ENCODE measurements at regions not wholly inside any gene's neighbourhood (a gene's known extent, or its start where the extent isn't known, plus 50 kb on each side); places are given as distances from the start of the nearest gene placed in this dataset.

DNA sequence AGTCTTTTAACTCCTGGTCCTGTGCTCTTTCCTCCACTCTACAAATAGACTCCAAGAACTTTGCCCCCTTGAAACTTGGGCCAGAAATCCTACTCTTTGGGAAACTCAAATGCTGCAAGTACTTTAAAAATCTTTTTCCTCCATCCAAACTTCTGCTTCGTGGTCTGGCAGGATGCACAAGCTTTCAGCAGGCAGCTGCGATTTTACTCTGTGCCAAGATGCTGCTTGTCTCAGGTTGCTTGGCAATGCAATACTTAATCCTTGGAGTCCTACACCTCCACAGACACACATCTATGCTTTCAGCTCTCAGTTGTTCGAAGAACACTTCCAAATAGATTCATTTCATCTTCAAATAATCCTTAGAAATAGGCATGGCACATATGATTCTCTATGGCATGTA is 435.3 kb upstream of the USP24 start:
- no peak for DNase-seq
- H3K27me3 ChIP-seq (replicated peaks) = no peaks in the 10 kb centered on the region
- H3K4me3 ChIP-seq (ENCODE audit: low read depth, low read length) = no peak overlapping the region
- TF ChIP-seq, protein P1, sequence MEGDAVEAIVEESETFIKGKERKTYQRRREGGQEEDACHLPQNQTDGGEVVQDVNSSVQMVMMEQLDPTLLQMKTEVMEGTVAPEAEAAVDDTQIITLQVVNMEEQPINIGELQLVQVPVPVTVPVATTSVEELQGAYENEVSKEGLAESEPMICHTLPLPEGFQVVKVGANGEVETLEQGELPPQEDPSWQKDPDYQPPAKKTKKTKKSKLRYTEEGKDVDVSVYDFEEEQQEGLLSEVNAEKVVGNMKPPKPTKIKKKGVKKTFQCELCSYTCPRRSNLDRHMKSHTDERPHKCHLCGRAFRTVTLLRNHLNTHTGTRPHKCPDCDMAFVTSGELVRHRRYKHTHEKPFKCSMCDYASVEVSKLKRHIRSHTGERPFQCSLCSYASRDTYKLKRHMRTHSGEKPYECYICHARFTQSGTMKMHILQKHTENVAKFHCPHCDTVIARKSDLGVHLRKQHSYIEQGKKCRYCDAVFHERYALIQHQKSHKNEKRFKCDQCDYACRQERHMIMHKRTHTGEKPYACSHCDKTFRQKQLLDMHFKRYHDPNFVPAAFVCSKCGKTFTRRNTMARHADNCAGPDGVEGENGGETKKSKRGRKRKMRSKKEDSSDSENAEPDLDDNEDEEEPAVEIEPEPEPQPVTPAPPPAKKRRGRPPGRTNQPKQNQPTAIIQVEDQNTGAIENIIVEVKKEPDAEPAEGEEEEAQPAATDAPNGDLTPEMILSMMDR (IDR thresholded peaks at IDR 0.05; ENCODE audit: low read depth, low read length, missing control alignments) = no peak
- no peaks in the 10 kb centered on the region for H3K36me3 ChIP-seq (replicated peaks)
- H3K27ac ChIP-seq = no peak overlapping the region
- in situ Hi-C loops (cut with HindIII; ENCODE audit: low pct_ligation_motif_present, low sequenced_read_pairs) = no loop called here

DNA sequence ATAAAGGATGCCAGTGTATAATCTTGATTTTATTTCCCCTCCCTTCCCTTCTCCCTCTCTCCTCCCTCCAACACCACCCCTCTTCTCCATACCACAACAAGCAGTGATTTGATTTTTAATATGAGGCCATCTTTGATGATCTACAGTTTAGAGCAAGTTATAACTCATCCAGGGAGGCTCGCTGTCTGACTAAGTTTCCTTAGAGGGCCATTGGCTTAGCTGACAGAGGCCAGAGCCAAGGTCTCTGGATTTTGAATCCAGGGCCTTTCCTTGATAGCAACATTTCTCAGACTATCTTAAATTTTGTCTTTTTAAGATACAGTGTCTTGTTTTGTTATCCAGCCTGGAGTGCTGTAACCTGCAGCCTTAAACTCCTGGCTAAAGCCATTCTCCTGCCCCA is 431.0 kb upstream of the USP24 start:
- DNase-seq = no peak
- in situ Hi-C loops (cut with HindIII; ENCODE audit: low pct_ligation_motif_present, low sequenced_read_pairs) = no loop called here
- Histone ChIP-seq H3K4me3 (ENCODE audit: low read depth, low read length) (no peak overlapping the region), H3K27ac (no peak overlapping the region), H3K27me3 (replicated peaks) (no peaks in the 10 kb centered on the region), H3K36me3 (replicated peaks) (no peaks in the 10 kb centered on the region)
- TF ChIP-seq, protein P1 (IDR thresholded peaks at IDR 0.05; ENCODE audit: low read depth, low read length, missing control alignments) = no peak

DNA sequence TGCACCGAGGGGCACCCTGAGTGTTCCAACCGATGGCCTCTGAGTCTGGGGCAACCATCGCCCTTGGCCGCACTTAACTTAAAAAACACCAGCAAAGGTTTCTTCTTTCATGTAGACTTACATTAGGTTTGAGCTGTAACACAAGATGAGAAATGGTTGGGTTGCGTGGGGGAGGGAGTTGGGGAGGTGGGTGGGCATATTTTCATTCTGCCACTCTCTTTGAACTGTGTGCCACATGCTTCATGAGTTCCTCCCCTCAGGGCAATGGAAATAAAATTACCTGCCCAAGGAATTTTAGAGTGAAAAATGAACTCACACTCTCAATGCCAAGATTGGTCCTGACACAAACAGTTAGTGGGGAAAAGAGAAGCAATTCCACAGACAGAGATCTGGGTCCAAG is 430.1 kb upstream of the USP24 start:
- H3K36me3 ChIP-seq (replicated peaks) = no peaks in the 10 kb centered on the region
- no peak overlapping the region for H3K27ac ChIP-seq
- TF ChIP-seq, protein P1 (IDR thresholded peaks at IDR 0.05; ENCODE audit: low read depth, low read length, missing control alignments) = no peak
- no peak overlapping the region for H3K4me3 ChIP-seq (ENCODE audit: low read depth, low read length)
- DNase-seq = no peak
- H3K27me3 ChIP-seq (replicated peaks) = no peaks in the 10 kb centered on the region
- in situ Hi-C loops (cut with HindIII; ENCODE audit: low pct_ligation_motif_present, low sequenced_read_pairs) = no loop called here

DNA sequence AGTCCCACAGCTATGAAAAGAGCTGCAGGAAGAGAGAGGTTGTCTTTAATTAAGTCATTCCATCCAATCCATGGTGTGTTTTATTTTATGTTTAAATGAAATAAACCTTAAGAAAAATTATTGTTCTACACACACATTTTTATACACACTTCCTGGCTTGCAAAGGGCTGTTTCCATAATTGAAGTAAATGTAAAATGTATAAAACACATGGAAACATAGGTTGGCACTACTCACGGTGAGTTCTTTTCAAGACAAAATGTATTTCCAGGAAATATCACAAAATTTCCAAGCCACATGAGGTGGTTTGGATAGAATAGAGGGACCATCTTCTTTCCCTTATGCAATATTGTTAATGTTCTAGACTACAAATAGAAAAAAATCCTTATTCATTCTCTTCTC is 426.8 kb upstream of the USP24 start:
- Histone ChIP-seq H3K27ac (no peak overlapping the region), H3K4me3 (ENCODE audit: low read depth, low read length) (no peak overlapping the region), H3K27me3 (replicated peaks) (no peaks in the 10 kb centered on the region), H3K36me3 (replicated peaks) (no peaks in the 10 kb centered on the region)
- in situ Hi-C loops (cut with HindIII; ENCODE audit: low pct_ligation_motif_present, low sequenced_read_pairs) = no loop called here
- TF ChIP-seq, protein P1 (IDR thresholded peaks at IDR 0.05; ENCODE audit: low read depth, low read length, missing control alignments) = no peak
- DNase-seq = no peak

DNA sequence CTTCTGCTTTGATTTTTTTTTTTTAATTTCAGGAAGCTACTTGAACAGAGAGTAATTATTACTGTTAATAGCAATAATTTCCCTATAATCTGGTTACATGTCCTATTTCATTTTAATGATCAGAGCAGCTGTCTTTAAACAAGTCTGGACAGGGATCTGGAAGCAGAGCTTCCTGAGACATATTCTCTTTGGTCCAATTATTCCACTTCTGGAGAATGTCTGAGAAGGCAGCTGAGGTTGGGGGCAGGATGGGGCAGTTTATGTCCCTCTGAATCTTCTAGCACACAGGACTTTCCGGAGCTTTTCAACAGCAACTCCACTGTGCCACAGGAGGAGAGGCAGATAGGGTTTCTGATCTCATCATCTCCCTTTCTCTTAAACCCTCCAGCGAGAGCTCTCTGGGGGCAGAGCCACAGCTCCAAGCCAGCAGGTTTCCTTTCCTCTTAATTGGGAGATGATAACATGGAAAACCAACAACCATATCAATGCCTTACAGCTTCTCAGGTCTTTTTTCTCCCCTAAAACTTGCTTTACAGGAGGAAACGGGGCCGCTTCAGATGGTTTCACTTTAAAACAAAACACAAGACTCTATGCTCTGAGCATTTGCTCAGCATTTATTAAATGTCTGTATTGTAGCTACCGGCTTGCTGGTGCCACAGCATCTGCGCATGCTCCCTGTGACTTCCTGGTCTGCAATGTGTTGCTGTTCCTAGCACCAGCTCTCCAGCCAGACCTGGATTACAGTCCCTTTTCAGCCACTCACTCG is 425.7 kb upstream of the USP24 start:
- H3K27me3 ChIP-seq (replicated peaks) = no peaks in the 10 kb centered on the region
- H3K36me3 ChIP-seq (replicated peaks) = no peaks in the 10 kb centered on the region
- in situ Hi-C loops (cut with HindIII; ENCODE audit: low pct_ligation_motif_present, low sequenced_read_pairs) = no loop called here
- H3K4me3 ChIP-seq (ENCODE audit: low read depth, low read length) = no peak overlapping the region
- DNase-seq = peak; percentile 75
- no peak overlapping the region for H3K27ac ChIP-seq
- TF ChIP-seq, protein P1 (IDR thresholded peaks at IDR 0.05; ENCODE audit: low read depth, low read length, missing control alignments) = no peak

DNA sequence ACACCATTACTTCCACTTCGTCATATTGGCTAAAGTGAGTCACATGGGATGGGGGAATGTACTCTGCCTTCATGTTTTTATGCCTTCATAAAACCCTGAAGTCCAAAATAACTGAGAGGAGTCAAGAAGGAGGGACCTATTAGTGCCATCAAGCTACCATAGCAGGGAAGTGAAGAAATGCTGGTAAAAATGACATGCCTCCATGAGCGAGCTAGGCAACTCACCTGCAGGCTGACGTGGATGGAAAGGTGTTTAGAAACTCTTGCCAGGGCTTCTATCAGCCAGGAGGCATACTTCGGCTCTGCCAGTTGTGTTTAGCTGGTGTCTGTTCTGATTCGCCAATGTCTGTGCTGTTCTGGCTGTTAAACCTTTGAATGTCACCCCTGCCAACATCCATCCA is 424.4 kb upstream of the USP24 start:
- TF ChIP-seq, protein P1 (IDR thresholded peaks at IDR 0.05; ENCODE audit: low read depth, low read length, missing control alignments) = no peak
- no peaks in the 10 kb centered on the region for H3K27me3 ChIP-seq (replicated peaks)
- H3K27ac ChIP-seq = no peak overlapping the region
- no peak overlapping the region for H3K4me3 ChIP-seq (ENCODE audit: low read depth, low read length)
- in situ Hi-C loops (cut with HindIII; ENCODE audit: low pct_ligation_motif_present, low sequenced_read_pairs) = no loop called here
- no peaks in the 10 kb centered on the region for H3K36me3 ChIP-seq (replicated peaks)
- DNase-seq = no peak
